ENCODE measurements at regions not wholly inside any gene's neighbourhood (a gene's known extent, or its start where the extent isn't known, plus 50 kb on each side); places are given as distances from the start of the nearest gene placed in this dataset.

GRCh38 chr2:79210274-79210917 is 50.8 kb upstream of the REG3A start:
- no peaks in the 10 kb centered on the region for H3K27me3 ChIP-seq (ENCODE audit: insufficient read depth, poor library complexity, severe bottlenecking)
- DNase-seq (ENCODE audit: low read depth in 1 of 2, low spot score in 1 of 2): no peak
- H3K4me3 ChIP-seq (replicated peaks; ENCODE audit: insufficient read depth, low read length): no peak overlapping the region
- TF ChIP-seq GABPA (IDR thresholded peaks at IDR 0.05; ENCODE audit: low read depth) (no peak), SPI1 (IDR thresholded peaks at IDR 0.05; ENCODE audit: borderline replicate concordance, low read depth) (no peak)
- no peak overlapping the region for H3K27ac ChIP-seq (replicated peaks)
